ENCODE measurements at regions not wholly inside any gene's neighbourhood (a gene's known extent, or its start where the extent isn't known, plus 50 kb on each side); places are given as distances from the start of the nearest gene placed in this dataset.

DNA sequence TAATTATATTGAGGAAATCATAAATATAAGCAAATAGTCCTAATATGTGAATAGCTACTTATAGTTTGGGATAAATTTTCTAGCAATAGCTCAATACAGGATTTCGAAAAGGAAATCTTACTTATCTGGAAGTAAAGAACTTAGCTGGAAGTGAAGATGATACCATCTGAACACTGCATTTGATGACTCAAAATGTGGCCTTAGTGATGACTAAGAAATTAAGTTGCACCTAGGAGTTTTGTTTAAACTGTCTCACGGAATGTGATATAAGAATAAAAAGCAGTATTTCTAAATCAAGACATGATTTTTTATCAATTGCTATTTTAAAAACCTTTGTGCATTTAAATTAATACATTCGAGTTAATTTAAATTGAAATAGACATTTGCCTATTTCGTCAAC, 91.2 kb downstream of the EOMES start:
- Histone ChIP-seq H3K79me2 (ENCODE audit: insufficient read depth) (peaks cover 12% of the 10 kb centered on the region), H3K36me3 (ENCODE audit: low read depth) (no peaks in the 10 kb centered on the region), H4K20me1 (ENCODE audit: insufficient read depth) (no peaks in the 10 kb centered on the region), H3K4me3 (no peak overlapping the region), H2AFZ (no peak overlapping the region), H3K9ac (no peak overlapping the region), H3K9me2 (ENCODE audit: insufficient read depth) (no peaks in the 10 kb centered on the region), H3K4me2 (ENCODE audit: unreplicated experiment) (no peak overlapping the region), H3K27ac (peak overlapping the region; percentile 51), H3F3A (ENCODE audit: insufficient read depth) (peaks cover 31% of the 10 kb centered on the region), H3K4me1 (ENCODE audit: insufficient read depth) (peaks cover 34% of the 10 kb centered on the region), H3K9me3 (ENCODE audit: low read depth) (no peaks in the 10 kb centered on the region), H3K27me3 (replicated peaks; ENCODE audit: insufficient read depth) (no peaks in the 10 kb centered on the region)
- in situ Hi-C loops (cut with MboI): no loop called here
- WGBS, 2 experiments (ENCODE audit: low coverage in 1 of 2, low lambda C conversion rate in 2 of 2, missing lambda C conversion rate in 2 of 2): 41 to 42% methylated on average over 4 of the region's 4 CpGs
- peak; percentile 87 for DNase-seq
- TF ChIP-seq EZH2phosphoT487 (IDR thresholded peaks at IDR 0.05; ENCODE audit: insufficient read depth, low read depth) (no peak), EZH2 (IDR thresholded peaks at IDR 0.05; ENCODE audit: insufficient read depth, poor library complexity, severe bottlenecking) (no peak)

DNA sequence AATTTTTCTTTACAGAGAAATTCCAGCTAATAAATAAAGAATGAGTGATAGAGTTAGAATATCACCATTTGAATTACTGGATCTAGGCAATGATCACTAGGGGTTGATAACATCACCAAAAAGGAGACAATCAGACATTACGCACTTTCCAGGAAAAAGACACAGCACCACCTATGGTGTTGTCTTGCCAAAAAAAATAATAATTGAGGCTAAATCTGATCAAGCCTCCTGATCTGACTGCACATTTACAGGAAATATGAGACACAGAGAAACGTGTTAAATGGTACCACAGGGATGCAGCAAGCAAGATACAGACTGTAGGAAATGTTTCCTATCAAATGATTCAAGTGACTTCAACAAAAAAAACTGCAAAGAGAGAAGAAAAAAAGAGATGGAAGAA, 92.8 kb downstream of the EOMES start:
- H3K27me3 ChIP-seq (replicated peaks; ENCODE audit: insufficient read depth): no peaks in the 10 kb centered on the region
- no peak overlapping the region for H3K9ac ChIP-seq
- H3K36me3 ChIP-seq (ENCODE audit: low read depth): no peaks in the 10 kb centered on the region
- H3K4me1 ChIP-seq (ENCODE audit: insufficient read depth): peaks cover 33% of the 10 kb centered on the region
- no peaks in the 10 kb centered on the region for H3K9me2 ChIP-seq (ENCODE audit: insufficient read depth)
- H3K79me2 ChIP-seq (ENCODE audit: insufficient read depth): peaks cover 7% of the 10 kb centered on the region
- no peaks in the 10 kb centered on the region for H4K20me1 ChIP-seq (ENCODE audit: insufficient read depth)
- peaks cover 31% of the 10 kb centered on the region for H3F3A ChIP-seq (ENCODE audit: insufficient read depth)
- in situ Hi-C loops (cut with MboI): no loop called here
- H3K27ac ChIP-seq: no peak overlapping the region
- H2AFZ ChIP-seq: no peak overlapping the region
- H3K4me2 ChIP-seq (ENCODE audit: unreplicated experiment): no peak overlapping the region
- no peak for DNase-seq
- no peak overlapping the region for H3K4me3 ChIP-seq
- H3K9me3 ChIP-seq (ENCODE audit: low read depth): no peaks in the 10 kb centered on the region
- 75 to 86% methylated on average over 2 of the region's 2 CpGs for WGBS, 2 experiments (ENCODE audit: low coverage in 1 of 2, low lambda C conversion rate in 2 of 2, missing lambda C conversion rate in 2 of 2)
- TF ChIP-seq EZH2phosphoT487 (IDR thresholded peaks at IDR 0.05; ENCODE audit: insufficient read depth, low read depth): no peak
- TF ChIP-seq EZH2 (IDR thresholded peaks at IDR 0.05; ENCODE audit: insufficient read depth, poor library complexity, severe bottlenecking): no peak

GRCh38 chr3:27628026-27628750, 93.9 kb downstream of the EOMES start:
- DNase-seq: no peak
- Histone ChIP-seq H4K20me1 (ENCODE audit: insufficient read depth) (no peaks in the 10 kb centered on the region), H3K4me3 (no peak overlapping the region), H3K9me2 (ENCODE audit: insufficient read depth) (no peaks in the 10 kb centered on the region), H3K9me3 (ENCODE audit: low read depth) (no peaks in the 10 kb centered on the region), H3K27ac (no peak overlapping the region), H3K27me3 (replicated peaks; ENCODE audit: insufficient read depth) (no peaks in the 10 kb centered on the region), H3K79me2 (ENCODE audit: insufficient read depth) (no peaks in the 10 kb centered on the region), H3K4me1 (ENCODE audit: insufficient read depth) (peaks cover 22% of the 10 kb centered on the region), H3K9ac (no peak overlapping the region), H3F3A (ENCODE audit: insufficient read depth) (peaks cover 20% of the 10 kb centered on the region), H3K36me3 (ENCODE audit: low read depth) (no peaks in the 10 kb centered on the region), H3K4me2 (ENCODE audit: unreplicated experiment) (no peak overlapping the region), H2AFZ (no peak overlapping the region)
- WGBS, 2 experiments (ENCODE audit: low coverage in 1 of 2, low lambda C conversion rate in 2 of 2, missing lambda C conversion rate in 2 of 2): 82 to 87% methylated on average over 5 of the region's 5 CpGs
- in situ Hi-C loops (cut with MboI): no loop called here
- TF ChIP-seq EZH2phosphoT487 (IDR thresholded peaks at IDR 0.05; ENCODE audit: insufficient read depth, low read depth) (no peak), EZH2 (IDR thresholded peaks at IDR 0.05; ENCODE audit: insufficient read depth, poor library complexity, severe bottlenecking) (no peak)

DNA sequence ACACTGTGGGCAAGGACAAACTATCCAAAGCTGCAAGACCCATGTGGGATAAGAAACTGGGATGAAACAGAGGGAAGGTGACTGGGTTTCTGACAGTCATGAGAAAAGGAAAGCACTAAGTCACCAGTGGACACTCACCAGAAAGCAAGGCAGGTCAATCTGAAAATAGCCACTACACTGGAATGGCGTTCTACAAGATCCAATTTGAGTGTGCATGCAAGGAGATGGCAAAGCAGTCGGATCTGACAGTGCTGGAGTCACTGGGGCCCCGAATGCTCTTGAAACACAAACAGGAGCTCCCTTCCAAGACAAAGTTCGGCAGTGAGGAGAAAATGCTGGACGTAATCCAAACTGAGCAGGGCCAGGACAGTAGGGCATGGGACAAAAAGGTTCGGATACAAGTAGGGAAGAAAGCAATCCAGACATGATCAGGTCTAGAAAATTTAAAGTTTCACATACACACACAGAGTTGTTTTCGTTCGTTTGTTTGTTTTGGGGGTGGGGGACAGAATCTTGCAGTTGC, 95.5 kb downstream of the EOMES start:
- Histone ChIP-seq H3F3A (ENCODE audit: insufficient read depth) (peaks cover 13% of the 10 kb centered on the region), H3K4me2 (ENCODE audit: unreplicated experiment) (no peak overlapping the region), H3K9ac (no peak overlapping the region), H3K4me1 (ENCODE audit: insufficient read depth) (peaks cover 20% of the 10 kb centered on the region), H3K9me3 (ENCODE audit: low read depth) (no peaks in the 10 kb centered on the region), H3K27ac (no peak overlapping the region), H3K27me3 (replicated peaks; ENCODE audit: insufficient read depth) (no peaks in the 10 kb centered on the region), H3K36me3 (ENCODE audit: low read depth) (no peaks in the 10 kb centered on the region), H4K20me1 (ENCODE audit: insufficient read depth) (no peaks in the 10 kb centered on the region), H2AFZ (no peak overlapping the region; the same call in 1 of the 2 replicates), H3K9me2 (ENCODE audit: insufficient read depth) (no peaks in the 10 kb centered on the region), H3K4me3 (no peak overlapping the region), H3K79me2 (ENCODE audit: insufficient read depth) (no peaks in the 10 kb centered on the region)
- WGBS, 2 experiments (ENCODE audit: low coverage in 1 of 2, low lambda C conversion rate in 2 of 2, missing lambda C conversion rate in 2 of 2): 48 to 55% methylated on average over 8 of the region's 8 CpGs
- TF ChIP-seq EZH2 (IDR thresholded peaks at IDR 0.05; ENCODE audit: insufficient read depth, poor library complexity, severe bottlenecking): no peak
- no peak for TF ChIP-seq EZH2phosphoT487 (IDR thresholded peaks at IDR 0.05; ENCODE audit: insufficient read depth, low read depth)
- DNase-seq: no peak
- in situ Hi-C loops (cut with MboI): no loop called here
